ENCODE measurements at regions not wholly inside any gene's neighbourhood (a gene's known extent, or its start where the extent isn't known, plus 50 kb on each side); places are given as distances from the start of the nearest gene placed in this dataset.

DNA sequence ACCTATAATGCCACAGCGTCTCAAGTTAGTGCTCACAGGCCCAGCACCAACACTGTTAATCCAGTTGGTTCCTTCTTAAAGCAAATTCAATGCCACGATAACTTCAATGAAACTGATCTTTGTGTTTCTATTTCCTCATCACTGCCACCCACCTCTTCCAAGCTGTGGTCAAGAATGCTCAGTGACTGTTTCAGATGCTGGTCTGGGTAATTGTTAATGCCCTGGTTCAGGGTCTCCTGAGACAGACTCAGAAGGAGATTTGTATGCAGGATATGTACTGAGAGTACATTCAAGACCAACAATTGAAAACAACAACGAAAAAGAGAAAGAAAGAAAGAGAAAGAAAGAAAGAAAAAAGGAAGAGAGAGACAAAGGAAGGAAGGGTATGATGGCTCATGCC is 505.3 kb downstream of the TLE4 start:
- POLR2A ChIA-PET = no interaction called here

DNA sequence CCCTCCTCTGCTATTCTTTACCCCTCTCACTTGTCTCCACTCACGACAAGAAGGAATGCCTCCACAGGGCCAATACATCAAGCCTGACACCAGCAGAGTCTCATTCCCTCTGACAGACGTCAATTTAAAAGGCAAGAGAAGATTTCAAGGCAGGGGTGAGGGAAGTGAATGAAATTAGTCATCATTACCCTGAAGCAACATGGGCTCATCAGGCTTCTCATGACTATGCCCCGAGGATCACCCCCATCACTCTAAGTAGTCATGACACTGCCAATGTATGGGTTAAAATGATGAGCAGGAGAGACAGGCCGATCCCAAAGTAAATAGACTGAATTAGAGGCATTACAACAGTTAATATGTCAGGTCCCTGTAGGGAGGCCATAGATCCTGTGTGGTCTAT is 504.4 kb downstream of the TLE4 start:
- no peak overlapping the region for H3K4me3 ChIP-seq (ENCODE audit: low read depth in 2 of 2, low read length in 2 of 2)
- H3K9me3 ChIP-seq (ENCODE audit: control insufficient read depth, insufficient read depth, low read depth, low read length) = no peaks in the 10 kb centered on the region
- TF ChIP-seq, protein P1, sequence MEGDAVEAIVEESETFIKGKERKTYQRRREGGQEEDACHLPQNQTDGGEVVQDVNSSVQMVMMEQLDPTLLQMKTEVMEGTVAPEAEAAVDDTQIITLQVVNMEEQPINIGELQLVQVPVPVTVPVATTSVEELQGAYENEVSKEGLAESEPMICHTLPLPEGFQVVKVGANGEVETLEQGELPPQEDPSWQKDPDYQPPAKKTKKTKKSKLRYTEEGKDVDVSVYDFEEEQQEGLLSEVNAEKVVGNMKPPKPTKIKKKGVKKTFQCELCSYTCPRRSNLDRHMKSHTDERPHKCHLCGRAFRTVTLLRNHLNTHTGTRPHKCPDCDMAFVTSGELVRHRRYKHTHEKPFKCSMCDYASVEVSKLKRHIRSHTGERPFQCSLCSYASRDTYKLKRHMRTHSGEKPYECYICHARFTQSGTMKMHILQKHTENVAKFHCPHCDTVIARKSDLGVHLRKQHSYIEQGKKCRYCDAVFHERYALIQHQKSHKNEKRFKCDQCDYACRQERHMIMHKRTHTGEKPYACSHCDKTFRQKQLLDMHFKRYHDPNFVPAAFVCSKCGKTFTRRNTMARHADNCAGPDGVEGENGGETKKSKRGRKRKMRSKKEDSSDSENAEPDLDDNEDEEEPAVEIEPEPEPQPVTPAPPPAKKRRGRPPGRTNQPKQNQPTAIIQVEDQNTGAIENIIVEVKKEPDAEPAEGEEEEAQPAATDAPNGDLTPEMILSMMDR (IDR thresholded peaks at IDR 0.05) = no peak
- TF ChIP-seq POLR2AphosphoS5 (IDR thresholded peaks at IDR 0.05; ENCODE audit: low read depth, low read length) = no peak
- no peak for TF ChIP-seq TCF7L2 (IDR thresholded peaks at IDR 0.05; ENCODE audit: low read depth, low read length)
- no peak for TF ChIP-seq SIN3A (IDR thresholded peaks at IDR 0.05; ENCODE audit: borderline replicate concordance, insufficient read depth, low read depth, low read length)
- TF ChIP-seq, protein P2, sequence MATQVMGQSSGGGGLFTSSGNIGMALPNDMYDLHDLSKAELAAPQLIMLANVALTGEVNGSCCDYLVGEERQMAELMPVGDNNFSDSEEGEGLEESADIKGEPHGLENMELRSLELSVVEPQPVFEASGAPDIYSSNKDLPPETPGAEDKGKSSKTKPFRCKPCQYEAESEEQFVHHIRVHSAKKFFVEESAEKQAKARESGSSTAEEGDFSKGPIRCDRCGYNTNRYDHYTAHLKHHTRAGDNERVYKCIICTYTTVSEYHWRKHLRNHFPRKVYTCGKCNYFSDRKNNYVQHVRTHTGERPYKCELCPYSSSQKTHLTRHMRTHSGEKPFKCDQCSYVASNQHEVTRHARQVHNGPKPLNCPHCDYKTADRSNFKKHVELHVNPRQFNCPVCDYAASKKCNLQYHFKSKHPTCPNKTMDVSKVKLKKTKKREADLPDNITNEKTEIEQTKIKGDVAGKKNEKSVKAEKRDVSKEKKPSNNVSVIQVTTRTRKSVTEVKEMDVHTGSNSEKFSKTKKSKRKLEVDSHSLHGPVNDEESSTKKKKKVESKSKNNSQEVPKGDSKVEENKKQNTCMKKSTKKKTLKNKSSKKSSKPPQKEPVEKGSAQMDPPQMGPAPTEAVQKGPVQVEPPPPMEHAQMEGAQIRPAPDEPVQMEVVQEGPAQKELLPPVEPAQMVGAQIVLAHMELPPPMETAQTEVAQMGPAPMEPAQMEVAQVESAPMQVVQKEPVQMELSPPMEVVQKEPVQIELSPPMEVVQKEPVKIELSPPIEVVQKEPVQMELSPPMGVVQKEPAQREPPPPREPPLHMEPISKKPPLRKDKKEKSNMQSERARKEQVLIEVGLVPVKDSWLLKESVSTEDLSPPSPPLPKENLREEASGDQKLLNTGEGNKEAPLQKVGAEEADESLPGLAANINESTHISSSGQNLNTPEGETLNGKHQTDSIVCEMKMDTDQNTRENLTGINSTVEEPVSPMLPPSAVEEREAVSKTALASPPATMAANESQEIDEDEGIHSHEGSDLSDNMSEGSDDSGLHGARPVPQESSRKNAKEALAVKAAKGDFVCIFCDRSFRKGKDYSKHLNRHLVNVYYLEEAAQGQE (IDR thresholded peaks at IDR 0.05; ENCODE audit: insufficient read depth in 1 of 2, low read depth in 2 of 2, low read length in 1 of 2) = no peak
- H3K4me1 ChIP-seq (ENCODE audit: control insufficient read depth, insufficient read depth, low read length) = no peaks in the 10 kb centered on the region
- H3K27me3 ChIP-seq (ENCODE audit: control insufficient read depth, insufficient read depth, low read length) = no peaks in the 10 kb centered on the region
- no TSS peak for BruUV-seq (replicated peaks)
- ATAC-seq (no peak), DNase-seq (ENCODE audit: low read depth, low spot score) (no peak)
- no peaks in the 10 kb centered on the region for H3K36me3 ChIP-seq (ENCODE audit: control insufficient read depth, insufficient read depth, low read length)
- intact Hi-C loops (cut with micrococcal nuclease; ENCODE audit: unreplicated experiment) (no loop called here), in situ Hi-C loops (cut with HindIII; ENCODE audit: low pct_unique_long_range_greater_than_20kb, low sequenced_read_pairs) (no loop called here)
- no peak overlapping the region for H3K27ac ChIP-seq (ENCODE audit: low read length)
- ChIA-PET CTCF (no interaction called here), POLR2A (no interaction called here)

More for the DNA sequence above, 505.3 kb downstream of the TLE4 start:
- CTCF ChIA-PET = no interaction called here
- no peak for TF ChIP-seq POLR2AphosphoS5 (IDR thresholded peaks at IDR 0.05; ENCODE audit: low read depth, low read length)
- no peak for TF ChIP-seq TCF7L2 (IDR thresholded peaks at IDR 0.05; ENCODE audit: low read depth, low read length)
- TF ChIP-seq, protein P1 (IDR thresholded peaks at IDR 0.05) = no peak
- TF ChIP-seq, protein P2 (IDR thresholded peaks at IDR 0.05; ENCODE audit: insufficient read depth in 1 of 2, low read depth in 2 of 2, low read length in 1 of 2) = no peak
- TF ChIP-seq SIN3A (IDR thresholded peaks at IDR 0.05; ENCODE audit: borderline replicate concordance, insufficient read depth, low read depth, low read length) = no peak
- intact Hi-C loops (cut with micrococcal nuclease; ENCODE audit: unreplicated experiment) (no loop called here), in situ Hi-C loops (cut with HindIII; ENCODE audit: low pct_unique_long_range_greater_than_20kb, low sequenced_read_pairs) (no loop called here)
- no TSS peak for BruUV-seq (replicated peaks)
- Histone ChIP-seq H3K27me3 (ENCODE audit: control insufficient read depth, insufficient read depth, low read length) (no peaks in the 10 kb centered on the region), H3K4me3 (ENCODE audit: low read depth in 2 of 2, low read length in 2 of 2) (no peak overlapping the region), H3K27ac (ENCODE audit: low read length) (no peak overlapping the region), H3K9me3 (ENCODE audit: control insufficient read depth, insufficient read depth, low read depth, low read length) (no peaks in the 10 kb centered on the region), H3K4me1 (ENCODE audit: control insufficient read depth, insufficient read depth, low read length) (no peaks in the 10 kb centered on the region), H3K36me3 (ENCODE audit: control insufficient read depth, insufficient read depth, low read length) (no peaks in the 10 kb centered on the region)
- DNase-seq (ENCODE audit: low read depth, low spot score) = no peak
- ATAC-seq = no peak

All from Panc1 (cell line).